Adipocyte (in vitro differentiated cells): ENCODE measurements at regions not wholly inside any gene's neighbourhood (a gene's known extent, or its start where the extent isn't known, plus 50 kb on each side); places are given as distances from the start of the nearest gene placed in this dataset.

Experiments
- DNase-seq: peaks from one replicate; pipeline ENCODE4 v3.0.0-alpha.2; 2015; ENCODE audit warnings: low read depth
- H3K27me3 ChIP-seq: replicated peaks from 2 replicates; pipeline ENCODE4 v1.7.0; 2013; ENCODE audit warnings: mild to moderate bottlenecking, low read length, moderate library complexity; ENCODE audit not compliant: control insufficient read depth, insufficient read depth
- H3K36me3 ChIP-seq: 2 replicates; pipeline ENCODE4 v1.7.0; 2013; ENCODE audit warnings: low read length, mild to moderate bottlenecking, moderate library complexity; ENCODE audit not compliant: control insufficient read depth, insufficient read depth, severe bottlenecking
- H3K4me1 ChIP-seq: 2 replicates; pipeline ENCODE4 v1.7.0; 2013; ENCODE audit warnings: mild to moderate bottlenecking, low read length, moderate library complexity; ENCODE audit not compliant: control insufficient read depth, insufficient read depth
- H3K4me3 ChIP-seq: 2 replicates; pipeline ENCODE4 v1.7.0; 2013; ENCODE audit warnings: mild to moderate bottlenecking, low read length, moderate library complexity
- H3K9ac ChIP-seq: 2 replicates; pipeline ENCODE4 v1.7.0; 2013; ENCODE audit warnings: mild to moderate bottlenecking, low read length, moderate library complexity
- H3K9me3 ChIP-seq: 2 replicates; pipeline ENCODE4 v1.7.0; 2013; ENCODE audit warnings: mild to moderate bottlenecking, low read length, moderate library complexity; ENCODE audit not compliant: control insufficient read depth

GRCh38 chr5:39712316-39713249, 287.8 kb upstream of the DAB2 start:
- Histone ChIP-seq H3K9ac (peak overlapping the region; percentile 32), H3K27me3 (no peaks in the 10 kb centered on the region), H3K36me3 (no peaks in the 10 kb centered on the region), H3K9me3 (no peaks in the 10 kb centered on the region), H3K4me3 (no peak overlapping the region), H3K4me1 (peaks cover 24% of the 10 kb centered on the region)
- DNase-seq: no peak

- Histone ChIP-seq H3K9ac (no peak overlapping the region), H3K4me3 (no peak overlapping the region), H3K4me1 (peaks cover 20% of the 10 kb centered on the region), H3K9me3 (no peaks in the 10 kb centered on the region), H3K36me3 (no peaks in the 10 kb centered on the region), H3K27me3 (no peaks in the 10 kb centered on the region)
- DNase-seq: no peak
These were observed 287.0 kb upstream of the DAB2 start for GRCh38 chr5:39711821-39712220.

GRCh38 chr5:39709032-39709431, 284.3 kb upstream of the DAB2 start:
- no peak for DNase-seq
- Histone ChIP-seq H3K9me3 (no peaks in the 10 kb centered on the region), H3K4me1 (peaks cover 13% of the 10 kb centered on the region), H3K9ac (no peak overlapping the region), H3K27me3 (no peaks in the 10 kb centered on the region), H3K4me3 (no peak overlapping the region), H3K36me3 (no peaks in the 10 kb centered on the region)

- Histone ChIP-seq H3K4me3 (no peak overlapping the region), H3K9me3 (no peaks in the 10 kb centered on the region), H3K4me1 (peaks cover 10% of the 10 kb centered on the region), H3K36me3 (no peaks in the 10 kb centered on the region), H3K9ac (no peak overlapping the region), H3K27me3 (no peaks in the 10 kb centered on the region)
- no peak for DNase-seq
These were observed 278.1 kb upstream of the DAB2 start for GRCh38 chr5:39702928-39703327.

GRCh38 chr5:39700523-39700922, 275.7 kb upstream of the DAB2 start:
- Histone ChIP-seq H3K4me1 (peaks cover 10% of the 10 kb centered on the region), H3K36me3 (no peaks in the 10 kb centered on the region), H3K9ac (no peak overlapping the region), H3K27me3 (no peaks in the 10 kb centered on the region), H3K4me3 (no peak overlapping the region), H3K9me3 (no peaks in the 10 kb centered on the region)
- DNase-seq: no peak

GRCh38 chr5:39698838-39699560, 274.2 kb upstream of the DAB2 start:
- no peaks in the 10 kb centered on the region for H3K9me3 ChIP-seq
- H3K9ac ChIP-seq: no peak overlapping the region
- no peak overlapping the region for H3K4me3 ChIP-seq
- no peaks in the 10 kb centered on the region for H3K27me3 ChIP-seq
- H3K36me3 ChIP-seq: no peaks in the 10 kb centered on the region
- DNase-seq: no peak
- peaks cover 10% of the 10 kb centered on the region for H3K4me1 ChIP-seq

- no peak for DNase-seq
- no peaks in the 10 kb centered on the region for H3K9me3 ChIP-seq
- peaks cover 10% of the 10 kb centered on the region for H3K4me1 ChIP-seq
- no peak overlapping the region for H3K4me3 ChIP-seq
- H3K27me3 ChIP-seq: no peaks in the 10 kb centered on the region
- H3K9ac ChIP-seq: no peak overlapping the region
- H3K36me3 ChIP-seq: no peaks in the 10 kb centered on the region
These were observed 273.1 kb upstream of the DAB2 start for GRCh38 chr5:39697881-39698280.

- H3K36me3 ChIP-seq: no peaks in the 10 kb centered on the region
- peaks cover 10% of the 10 kb centered on the region for H3K4me1 ChIP-seq
- H3K4me3 ChIP-seq: no peak overlapping the region
- no peak for DNase-seq
- no peaks in the 10 kb centered on the region for H3K27me3 ChIP-seq
- H3K9ac ChIP-seq: no peak overlapping the region
- H3K9me3 ChIP-seq: no peaks in the 10 kb centered on the region
These were observed 272.1 kb upstream of the DAB2 start for GRCh38 chr5:39696672-39697398.

GRCh38 chr5:39691993-39692392, 267.2 kb upstream of the DAB2 start:
- no peak for DNase-seq
- Histone ChIP-seq H3K36me3 (no peaks in the 10 kb centered on the region), H3K9ac (no peak overlapping the region), H3K4me1 (no peaks in the 10 kb centered on the region), H3K9me3 (no peaks in the 10 kb centered on the region), H3K4me3 (no peak overlapping the region), H3K27me3 (no peaks in the 10 kb centered on the region)

GRCh38 chr5:39691136-39691535, 266.4 kb upstream of the DAB2 start:
- no peak for DNase-seq
- H3K9me3 ChIP-seq: no peaks in the 10 kb centered on the region

GRCh38 chr5:39689919-39690318, 265.1 kb upstream of the DAB2 start:
- no peaks in the 10 kb centered on the region for H3K36me3 ChIP-seq
- no peak for DNase-seq
- H3K27me3 ChIP-seq: no peaks in the 10 kb centered on the region
- H3K9me3 ChIP-seq: no peaks in the 10 kb centered on the region
- no peaks in the 10 kb centered on the region for H3K4me1 ChIP-seq
- H3K9ac ChIP-seq: no peak overlapping the region
- no peak overlapping the region for H3K4me3 ChIP-seq

More at GRCh38 chr5:39691136-39691535, 266.4 kb upstream of the DAB2 start:
- H3K4me3 ChIP-seq: no peak overlapping the region
- H3K9ac ChIP-seq: no peak overlapping the region
- no peaks in the 10 kb centered on the region for H3K27me3 ChIP-seq
- no peaks in the 10 kb centered on the region for H3K4me1 ChIP-seq
- no peaks in the 10 kb centered on the region for H3K36me3 ChIP-seq
